Calu3 (cell line): ENCODE measurements at regions not wholly inside any gene's neighbourhood (a gene's known extent, or its start where the extent isn't known, plus 50 kb on each side); places are given as distances from the start of the nearest gene placed in this dataset.

Experiments
- BruUV-seq: library from RNA; stranded (reverse); fragments of 400-500 nt; replicated peaks from 2 replicates; lab custom pipeline; 2021; lab: Mats Ljungman, UMichigan
- CTCF ChIA-PET: fragments of 300-600 bp; sonication (Branson Sonifier 250); formaldehyde crosslinking; loops from one replicate; lab custom pipeline; 2022; ENCODE audit warnings: antibody characterized with exemption; lab: Charles Lee
- DNase-seq: peaks from one replicate; pipeline ENCODE4 v3.0.0; 2022
- H3K27ac Mint-ChIP-seq: one replicate; pipeline ENCODE4 v1.8.0; 2022; ENCODE audit warnings: mixed read lengths; ENCODE audit not compliant: unreplicated experiment
- H3K27me3 Mint-ChIP-seq: one replicate; pipeline ENCODE4 v1.8.0; 2022; ENCODE audit warnings: mixed read lengths; ENCODE audit not compliant: unreplicated experiment
- H3K36me3 Mint-ChIP-seq: one replicate; pipeline ENCODE4 v1.8.0; 2022; ENCODE audit warnings: mild to moderate bottlenecking, moderate library complexity, mixed read lengths; ENCODE audit not compliant: insufficient read depth, unreplicated experiment
- H3K4me1 Mint-ChIP-seq: one replicate; pipeline ENCODE4 v1.8.0; 2022; ENCODE audit warnings: mild to moderate bottlenecking, low read depth, mixed read lengths; ENCODE audit not compliant: unreplicated experiment
- H3K4me3 Mint-ChIP-seq: one replicate; pipeline ENCODE4 v1.8.0; 2022; ENCODE audit warnings: mild to moderate bottlenecking, low read depth, moderate library complexity, mixed read lengths; ENCODE audit not compliant: unreplicated experiment
- H3K9me3 Mint-ChIP-seq: one replicate; pipeline ENCODE4 v1.8.0; 2022; ENCODE audit warnings: low read depth, mixed read lengths; ENCODE audit not compliant: unreplicated experiment
- CTCF ChIP-seq: fragments of 200-600 bp; IDR thresholded peaks from one replicate; pipeline ENCODE4 v1.8.0; 2022; ENCODE audit warnings: antibody characterized with exemption; ENCODE audit not compliant: unreplicated experiment
- intact Hi-C: fragments of 100-400 bp; cut with micrococcal nuclease; formaldehyde crosslinking; loops from one replicate; pipeline ENCODE4 v1.10.0; 2022; ENCODE audit not compliant: unreplicated experiment

- BruUV-seq: no TSS peak
- TF ChIP-seq CTCF: no peak
- DNase-seq: no peak
- Mint-ChIP-seq H3K4me3 (no peak overlapping the region), H3K27ac (no peak overlapping the region), H3K27me3 (no peaks in the 10 kb centered on the region), H3K4me1 (no peaks in the 10 kb centered on the region), H3K9me3 (no peaks in the 10 kb centered on the region), H3K36me3 (no peaks in the 10 kb centered on the region)
- CTCF ChIA-PET: no interaction called here
- intact Hi-C loops: no loop called here
Observed at GRCh38 chr13:80447747-80448146, 106.8 kb upstream of the SPRY2 start.

GRCh38 chr13:80444240-80445015, 103.5 kb upstream of the SPRY2 start:
- BruUV-seq: no TSS peak
- H3K4me3 Mint-ChIP-seq: no peak overlapping the region
- H3K4me1 Mint-ChIP-seq: no peaks in the 10 kb centered on the region
- no peak for TF ChIP-seq CTCF
- H3K27ac Mint-ChIP-seq: no peak overlapping the region
- no peaks in the 10 kb centered on the region for H3K27me3 Mint-ChIP-seq
- no peak for DNase-seq
- H3K36me3 Mint-ChIP-seq: no peaks in the 10 kb centered on the region
- H3K9me3 Mint-ChIP-seq: no peaks in the 10 kb centered on the region
- CTCF ChIA-PET: no interaction called here
- intact Hi-C loops: no loop called here

- H3K9me3 Mint-ChIP-seq: no peaks in the 10 kb centered on the region
- intact Hi-C loops: no loop called here
- no peaks in the 10 kb centered on the region for H3K36me3 Mint-ChIP-seq
- no peak for DNase-seq
- CTCF ChIA-PET: no interaction called here
- TF ChIP-seq CTCF: no peak
- no peak overlapping the region for H3K4me3 Mint-ChIP-seq
- H3K27me3 Mint-ChIP-seq: no peaks in the 10 kb centered on the region
- no TSS peak for BruUV-seq
- no peak overlapping the region for H3K27ac Mint-ChIP-seq
- no peaks in the 10 kb centered on the region for H3K4me1 Mint-ChIP-seq
Observed at GRCh38 chr13:80442609-80443008, 101.7 kb upstream of the SPRY2 start.

- CTCF ChIA-PET: no interaction called here
- intact Hi-C loops: no loop called here
- Mint-ChIP-seq H3K27me3 (no peaks in the 10 kb centered on the region), H3K9me3 (no peaks in the 10 kb centered on the region), H3K36me3 (no peaks in the 10 kb centered on the region), H3K4me1 (no peaks in the 10 kb centered on the region), H3K27ac (no peak overlapping the region), H3K4me3 (no peak overlapping the region)
- BruUV-seq: no TSS peak
- DNase-seq: no peak
- TF ChIP-seq CTCF: no peak
Observed at GRCh38 chr13:80441968-80442367, 101.0 kb upstream of the SPRY2 start.
